Brain microvascular endothelial cell (primary cell): ENCODE measurements at regions not wholly inside any gene's neighbourhood (a gene's known extent, or its start where the extent isn't known, plus 50 kb on each side); places are given as distances from the start of the nearest gene placed in this dataset.

Experiments used
- DNase-seq: peaks from one replicate; pipeline ENCODE4 v3.0.0-alpha.2; 2020
- H3K27ac ChIP-seq: fragments of 250-450 bp; sonication (Bioruptor Pico); 2 replicates; pipeline ENCODE4 v1.5.1; 2020; ENCODE audit warnings: mild to moderate bottlenecking, moderate library complexity
- H3K27me3 ChIP-seq: fragments of 250-450 bp; sonication (Bioruptor Pico); replicated peaks from 2 replicates; pipeline ENCODE4 v1.5.1; 2020; ENCODE audit warnings: mild to moderate bottlenecking
- H3K36me3 ChIP-seq: fragments of 250-450 bp; sonication (Bioruptor Pico); replicated peaks from 2 replicates; pipeline ENCODE4 v1.5.1; 2020; ENCODE audit warnings: mild to moderate bottlenecking
- H3K4me3 ChIP-seq: 2 replicates; pipeline ENCODE4 v1.5.1; 2011; ENCODE audit warnings: low read depth, mild to moderate bottlenecking, control low read depth, low read length, moderate library complexity
- CTCF ChIP-seq: IDR thresholded peaks from 2 replicates; pipeline ENCODE4 v1.5.1; 2011; ENCODE audit warnings: low read depth, mild to moderate bottlenecking, moderate library complexity, low read length, control low read depth, inconsistent platforms; ENCODE audit errors: missing control alignments
- in situ Hi-C: cut with HindIII; loops from 2 replicates; pipeline ENCODE4 v1.10.0; 2017; ENCODE audit warnings: low sequenced_read_pairs, low pct_ligation_motif_present

GRCh38 chr9:100671898-100672297 lies 94.0 kb downstream of the CAVIN4 start:
- H3K27me3 ChIP-seq: no peaks in the 10 kb centered on the region
- TF ChIP-seq CTCF: no peak
- in situ Hi-C loops: no loop called here
- no peak overlapping the region for H3K27ac ChIP-seq
- no peak overlapping the region for H3K4me3 ChIP-seq
- H3K36me3 ChIP-seq: no peaks in the 10 kb centered on the region
- no peak for DNase-seq

- no peaks in the 10 kb centered on the region for H3K27me3 ChIP-seq
- TF ChIP-seq CTCF: no peak
- in situ Hi-C loops: no loop called here
- no peaks in the 10 kb centered on the region for H3K36me3 ChIP-seq
- H3K4me3 ChIP-seq: no peak overlapping the region
- no peak for DNase-seq
- no peak overlapping the region for H3K27ac ChIP-seq
These were observed 95.4 kb downstream of the CAVIN4 start for GRCh38 chr9:100673249-100673648.

GRCh38 chr9:100674419-100675122 lies 96.7 kb downstream of the CAVIN4 start:
- H3K36me3 ChIP-seq: no peaks in the 10 kb centered on the region
- in situ Hi-C loops: no loop called here
- DNase-seq: no peak
- H3K4me3 ChIP-seq: no peak overlapping the region
- H3K27me3 ChIP-seq: no peaks in the 10 kb centered on the region
- no peak overlapping the region for H3K27ac ChIP-seq
- TF ChIP-seq CTCF: no peak

- H3K27ac ChIP-seq: no peak overlapping the region
- no peaks in the 10 kb centered on the region for H3K27me3 ChIP-seq
- in situ Hi-C loops: no loop called here
- H3K4me3 ChIP-seq: no peak overlapping the region
- H3K36me3 ChIP-seq: no peaks in the 10 kb centered on the region
- TF ChIP-seq CTCF: no peak
- no peak for DNase-seq
These were observed 102.0 kb downstream of the CAVIN4 start for GRCh38 chr9:100679834-100680233.

- TF ChIP-seq CTCF: no peak
- DNase-seq: no peak
- H3K27ac ChIP-seq: no peak overlapping the region
- no peak overlapping the region for H3K4me3 ChIP-seq
- H3K36me3 ChIP-seq: no peaks in the 10 kb centered on the region
- H3K27me3 ChIP-seq: no peaks in the 10 kb centered on the region
- in situ Hi-C loops: no loop called here
These were observed 108.5 kb downstream of the CAVIN4 start for GRCh38 chr9:100686420-100686819.

- Histone ChIP-seq H3K36me3 (no peaks in the 10 kb centered on the region), H3K27me3 (no peaks in the 10 kb centered on the region), H3K27ac (no peak overlapping the region), H3K4me3 (no peak overlapping the region)
- no peak for DNase-seq
- no peak for TF ChIP-seq CTCF
- in situ Hi-C loops: no loop called here
These were observed 111.8 kb downstream of the CAVIN4 start for GRCh38 chr9:100689635-100690034.
